Spleen (tissue), 11 donors: ENCODE measurements at regions not wholly inside any gene's neighbourhood (a gene's known extent, or its start where the extent isn't known, plus 50 kb on each side); places are given as distances from the start of the nearest gene placed in this dataset.
A peak's percentile ranks its signal among the peaks of the same experiment; 100 is the strongest.
"Not testable (repeated sequence)": the region's sequence is repeated elsewhere in the genome, so short reads cannot be mapped to it uniquely, and the experiment has no call there.

ENCODE experiments used
- DNase-seq: peaks from one replicate; pipeline ENCODE4 v3.0.0-alpha.2; 2020
- H3K27ac ChIP-seq, 8 donors: fragments of 200-600 bp; sonication (generic) in 7 of 8; 1 replicate in 4 of 8; 2 replicates in 4 of 8; pipeline versions ENCODE4 v1.5.0 to v1.8.0; 2016 to 2021; ENCODE audit warnings: inconsistent platforms in 4 of 8, mild to moderate bottlenecking in 4 of 8, moderate library complexity in 1 of 8
- H3K27me3 ChIP-seq, 7 donors: fragments of 200-600 bp; sonication (generic) in 6 of 7; replicated peaks in 1 of 7; 1 replicate in 4 of 7; 2 replicates in 3 of 7; pipeline versions ENCODE4 v1.5.0 to v1.8.0; 2016 to 2021; ENCODE audit warnings: inconsistent platforms in 3 of 7, mild to moderate bottlenecking in 1 of 7
- H3K36me3 ChIP-seq, 6 donors: fragments of 200-600 bp; sonication (generic) in 5 of 6; 1 replicate in 4 of 6; 2 replicates in 2 of 6; pipeline versions ENCODE4 v1.5.0 to v1.8.0; 2016 to 2021; ENCODE audit warnings: inconsistent platforms in 2 of 6
- H3K4me1 ChIP-seq, 6 donors: fragments of 200-600 bp; sonication (generic) in 5 of 6; 1 replicate in 3 of 6; 2 replicates in 3 of 6; pipeline versions ENCODE4 v1.5.0 to v1.8.0; 2016 to 2021; ENCODE audit warnings: inconsistent platforms in 3 of 6
- H3K4me3 ChIP-seq, 8 donors: fragments of 200-600 bp; sonication (generic) in 7 of 8; 1 replicate in 4 of 8; 2 replicates in 4 of 8; pipeline versions ENCODE4 v1.5.0 to v1.8.0; 2016 to 2021; ENCODE audit warnings: inconsistent platforms in 4 of 8, mild to moderate bottlenecking in 4 of 8, moderate library complexity in 2 of 8
- H3K9me3 ChIP-seq, 8 donors: fragments of 200-600 bp; sonication (generic) in 7 of 8; 1 replicate in 4 of 8; 2 replicates in 4 of 8; pipeline versions ENCODE4 v1.5.0 to v1.8.0; 2016 to 2021; ENCODE audit warnings: inconsistent platforms in 4 of 8
- CTCF ChIP-seq, 11 experiments: fragments of 200-600 bp in 7 of 11; fragments of 450-650 bp in 4 of 11; sonication (generic) in 4 of 11; IDR thresholded peaks in 8 of 11; conservative IDR thresholded peaks in 3 of 11; 1 replicate in 7 of 11; 2 replicates in 4 of 11; pipeline versions ENCODE4 v1.4.0 to v1.8.0; 2016 to 2021; ENCODE audit warnings: antibody characterized with exemption in 11 of 11, inconsistent platforms in 4 of 11, mild to moderate bottlenecking in 1 of 11
- POLR2A ChIP-seq, 3 donors: fragments of 450-650 bp; IDR thresholded peaks; one replicate each; pipeline ENCODE4 v1.5.1; 2017; ENCODE audit warnings: antibody characterized with exemption in 3 of 3, mild to moderate bottlenecking in 1 of 3
- POLR2AphosphoS5 ChIP-seq, 3 donors: sonication (generic); formaldehyde crosslinking; IDR thresholded peaks; one replicate each; pipeline ENCODE4 v1.5.1; 2017; ENCODE audit warnings: antibody characterized with exemption in 3 of 3
- WGBS, 5 donors: extraction: QIAGEN DNeasy Blood & Tissue Kit in 3 of 5; methylation state at CpG; one replicate each; pipeline versions ENCODE4 v1.1.5 to v1.1.7; 2013 to 2018; 5-methylcytosine and 5-hydroxymethylcytosine counted together
- intact Hi-C: fragments of 100-400 bp; cut with DNase I; formaldehyde crosslinking; loops from one replicate; pipeline ENCODE4 v1.15.0; 2023; ENCODE audit warnings: low total_unique reads
- donor health status: healthy with polysubstance abuse.
- donor health status: DM: no; HTN: no; CAD: no; lungs with moderate emphysema.
- donor health status: DM: no; HTN: no; CAD: no.
- donor health status: Bipolar disorder and iron deficiency.
- donor health status: healthy.
- donor health status: DM: no; HTN: no; CAD: no.
- donor health status: DM: yes; HTN: yes; CAD: no.

DNA sequence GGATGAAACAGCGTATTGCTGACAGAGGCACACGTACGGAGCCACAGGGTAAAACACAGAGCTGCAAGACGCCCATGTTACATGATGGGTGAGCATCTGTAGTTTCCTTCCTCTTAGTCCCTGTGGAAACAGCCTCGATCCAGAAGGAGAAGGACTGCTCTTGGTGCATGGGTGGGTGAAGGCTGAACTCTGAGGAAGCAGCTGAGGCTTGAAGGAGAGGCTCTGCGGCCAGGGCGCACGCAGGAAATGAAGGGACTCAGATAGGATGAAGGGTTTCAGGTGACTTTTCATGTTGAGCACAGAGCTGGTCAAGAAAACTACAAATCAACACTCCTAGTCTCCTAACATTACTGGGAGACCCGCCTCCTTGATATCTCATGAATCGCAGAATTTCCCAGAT, 65.7 kb upstream of the ADA2 start:
- WGBS, 5 donors = 48 to 70% (median 58%) methylated on average over 10 of the region's 10 CpGs
- H3K36me3 ChIP-seq = no peaks in the 10 kb centered on the region
- DNase-seq = peak; percentile 19

DNA sequence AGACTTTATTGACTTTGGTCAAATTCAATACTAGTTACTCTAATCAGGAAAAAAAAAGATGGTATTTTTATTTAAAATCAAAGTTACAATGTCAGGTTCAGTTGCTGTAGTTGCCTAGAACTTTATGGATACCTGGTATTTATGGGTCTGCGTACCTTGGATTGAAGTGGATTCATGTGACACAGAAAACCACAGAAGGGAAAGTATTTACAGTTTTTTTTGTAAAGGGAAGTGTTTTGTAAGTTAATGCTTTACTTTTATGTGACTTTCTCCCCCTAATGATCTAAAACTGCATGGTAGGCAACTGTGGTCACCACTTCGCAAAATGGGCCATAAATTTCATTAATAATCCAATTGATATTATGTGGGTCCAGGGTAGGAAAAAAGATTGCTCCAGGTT, 65.2 kb upstream of the ADA2 start:
- DNase-seq = no peak
- H3K36me3 ChIP-seq = no peaks in the 10 kb centered on the region
- no peak overlapping the region for H3K4me3 ChIP-seq
- intact Hi-C loops = no loop called here
- peaks cover 0 to 10% (median 0%) of the 10 kb centered on the region in 7 donors for H3K27me3 ChIP-seq
- H3K9me3 ChIP-seq = no peaks in the 10 kb centered on the region
- WGBS, 5 donors = 32 to 62% (median 46%) methylated on average over 2 of the region's 2 CpGs
- no peak overlapping the region for H3K27ac ChIP-seq
- peaks cover 0 to 21% (median 13%) of the 10 kb centered on the region in 6 donors for H3K4me1 ChIP-seq
- no peak for TF ChIP-seq CTCF (IDR thresholded peaks at IDR 0.05 in 8 of 11, conservative IDR thresholded peaks at IDR 0.05 in 3 of 11)
- no peak for TF ChIP-seq POLR2A (IDR thresholded peaks at IDR 0.05)
- no peak for TF ChIP-seq POLR2AphosphoS5 (IDR thresholded peaks at IDR 0.05)

More for the DNA sequence above, 65.7 kb upstream of the ADA2 start:
- Histone ChIP-seq H3K27ac (no peak overlapping the region), H3K4me1 (peaks cover 0 to 20% (median 13%) of the 10 kb centered on the region in 6 donors), H3K9me3 (no peaks in the 10 kb centered on the region), H3K4me3 (no peak overlapping the region), H3K27me3 (peaks cover 0 to 10% (median 0%) of the 10 kb centered on the region in 7 donors)
- intact Hi-C loops = no loop called here
- TF ChIP-seq POLR2A (IDR thresholded peaks at IDR 0.05) = no peak
- no peak for TF ChIP-seq POLR2AphosphoS5 (IDR thresholded peaks at IDR 0.05)
- TF ChIP-seq CTCF (IDR thresholded peaks at IDR 0.05 in 8 of 11, conservative IDR thresholded peaks at IDR 0.05 in 3 of 11) = no peak

DNA sequence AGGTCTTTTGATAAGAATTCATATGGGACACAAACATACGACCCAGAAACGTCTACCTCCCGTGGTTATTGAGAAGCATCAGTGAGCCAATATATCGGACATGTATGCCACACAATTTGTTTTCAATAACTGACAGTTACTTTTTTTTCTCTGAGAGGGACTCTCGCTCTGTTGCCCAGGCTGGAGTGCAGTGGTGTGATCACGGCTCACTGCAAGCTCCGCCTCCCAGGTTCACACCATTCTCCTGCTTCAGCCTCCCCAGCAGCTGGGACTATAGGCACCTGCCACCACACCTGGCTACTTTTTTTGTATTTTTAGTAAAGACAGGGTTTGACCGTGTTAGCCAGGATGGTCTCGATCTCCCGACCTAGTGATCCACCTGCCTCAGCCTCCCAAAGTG, 64.6 kb upstream of the ADA2 start:
- WGBS, 5 donors = 78 to 89% (median 84%) methylated on average over 10 of the region's 10 CpGs
- peaks cover 0 to 21% (median 13%) of the 10 kb centered on the region in 6 donors for H3K4me1 ChIP-seq
- H3K27ac ChIP-seq, H3K4me3 ChIP-seq, intact Hi-C loops, H3K27me3 ChIP-seq, H3K9me3 ChIP-seq, H3K36me3 ChIP-seq: not testable (repeated sequence)
- DNase-seq = peak; percentile 8

DNA sequence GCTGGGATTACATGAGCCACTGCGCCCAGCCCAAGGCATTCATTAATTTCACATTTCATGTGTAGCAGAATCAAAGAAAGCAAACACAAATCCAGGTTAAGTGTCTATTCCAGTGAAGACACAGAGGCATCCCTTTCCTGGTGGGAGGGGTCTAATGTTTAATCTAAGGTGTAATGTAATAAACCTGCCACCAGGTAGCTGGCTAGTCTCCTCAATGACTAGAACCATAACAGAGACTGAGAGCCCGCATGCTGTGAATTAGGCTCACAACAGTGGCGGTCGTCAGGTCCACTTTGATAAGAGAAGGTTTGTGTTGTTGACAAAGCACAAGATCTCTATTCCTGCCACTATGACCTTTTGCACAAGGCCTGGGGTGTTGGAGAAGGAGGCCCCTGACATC, 64.2 kb upstream of the ADA2 start:
- H3K27me3 ChIP-seq = peaks cover 0 to 10% (median 0%) of the 10 kb centered on the region in 7 donors
- no peak overlapping the region for H3K27ac ChIP-seq
- TF ChIP-seq POLR2AphosphoS5 (IDR thresholded peaks at IDR 0.05) = no peak
- TF ChIP-seq CTCF (IDR thresholded peaks at IDR 0.05 in 8 of 11, conservative IDR thresholded peaks at IDR 0.05 in 3 of 11) = no peak
- TF ChIP-seq POLR2A (IDR thresholded peaks at IDR 0.05) = no peak
- intact Hi-C loops = no loop called here
- H3K4me3 ChIP-seq = no peak overlapping the region
- no peaks in the 10 kb centered on the region for H3K36me3 ChIP-seq
- WGBS, 5 donors = 86 to 93% (median 90%) methylated on average over 4 of the region's 4 CpGs
- H3K9me3 ChIP-seq = no peaks in the 10 kb centered on the region
- peak; percentile 29 for DNase-seq
- H3K4me1 ChIP-seq = peaks cover 0 to 21% (median 13%) of the 10 kb centered on the region in 6 donors

DNA sequence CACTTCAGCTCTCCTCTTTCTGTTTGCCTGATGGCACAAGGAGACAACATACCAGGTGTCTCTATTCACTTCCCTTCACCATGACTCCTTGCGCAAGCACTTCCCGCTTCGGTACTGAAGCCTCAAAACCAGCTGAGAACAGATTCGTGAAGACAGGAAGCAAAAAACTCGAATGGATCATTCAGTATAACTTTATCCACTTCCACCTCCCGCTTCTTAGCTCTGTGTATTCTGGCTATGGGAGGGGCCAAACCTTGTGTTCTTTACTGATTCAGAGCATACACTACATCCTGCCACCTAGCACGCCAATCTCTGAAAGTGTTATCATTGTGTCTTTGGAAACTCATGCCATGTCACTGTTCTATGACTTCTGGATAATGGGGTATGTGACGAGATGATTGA, 62.2 kb upstream of the ADA2 start:
- Histone ChIP-seq H3K36me3 (no peaks in the 10 kb centered on the region), H3K4me1 (peaks cover 0 to 21% (median 13%) of the 10 kb centered on the region in 6 donors), H3K9me3 (no peaks in the 10 kb centered on the region), H3K4me3 (no peak overlapping the region), H3K27me3 (peaks cover 0 to 5% (median 0%) of the 10 kb centered on the region in 7 donors), H3K27ac (no peak overlapping the region)
- WGBS, 5 donors = 23 to 46% (median 29%) methylated on average over 8 of the region's 8 CpGs
- intact Hi-C loops = no loop called here
- TF ChIP-seq CTCF (IDR thresholded peaks at IDR 0.05 in 8 of 11, conservative IDR thresholded peaks at IDR 0.05 in 3 of 11) = no peak
- no peak for TF ChIP-seq POLR2A (IDR thresholded peaks at IDR 0.05)
- no peak for TF ChIP-seq POLR2AphosphoS5 (IDR thresholded peaks at IDR 0.05)
- DNase-seq = peak; percentile 41
